Neural progenitor cell (in vitro differentiated cells): ENCODE measurements at regions not wholly inside any gene's neighbourhood (a gene's known extent, or its start where the extent isn't known, plus 50 kb on each side); places are given as distances from the start of the nearest gene placed in this dataset.

Experiments
- EZH2phosphoT487 ChIP-seq: fragments of 200-600 bp; sonication (generic); IDR thresholded peaks from 2 replicates; pipeline ENCODE4 v1.6.1; 2017; ENCODE audit warnings: antibody characterized with exemption
- TF ChIP-seq, protein P1 (sequence below): fragments of 200-600 bp; sonication (generic); IDR thresholded peaks from 2 replicates; pipeline ENCODE4 v1.5.1; 2017; ENCODE audit warnings: antibody characterized with exemption, mild to moderate bottlenecking

DNA sequence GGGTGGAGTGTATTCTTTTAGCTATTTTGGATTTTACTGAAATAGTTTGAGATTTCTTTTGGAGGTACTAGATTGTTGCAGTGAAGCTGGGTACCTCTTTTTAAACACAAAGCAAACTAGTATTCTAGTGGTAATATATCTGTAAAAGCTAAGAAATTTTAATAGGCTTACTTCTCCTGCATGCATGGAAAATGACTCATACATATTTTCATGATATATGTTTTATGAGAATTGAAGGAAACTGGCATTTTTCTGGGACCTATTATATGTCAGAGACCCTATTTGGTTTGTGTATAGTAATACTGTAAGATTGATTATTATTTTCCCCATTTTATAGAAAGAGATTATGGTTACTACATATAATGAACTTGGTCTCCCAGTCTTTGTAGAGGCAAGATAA, 851.0 kb downstream of the DIPK2A start:
- TF ChIP-seq, protein P1, sequence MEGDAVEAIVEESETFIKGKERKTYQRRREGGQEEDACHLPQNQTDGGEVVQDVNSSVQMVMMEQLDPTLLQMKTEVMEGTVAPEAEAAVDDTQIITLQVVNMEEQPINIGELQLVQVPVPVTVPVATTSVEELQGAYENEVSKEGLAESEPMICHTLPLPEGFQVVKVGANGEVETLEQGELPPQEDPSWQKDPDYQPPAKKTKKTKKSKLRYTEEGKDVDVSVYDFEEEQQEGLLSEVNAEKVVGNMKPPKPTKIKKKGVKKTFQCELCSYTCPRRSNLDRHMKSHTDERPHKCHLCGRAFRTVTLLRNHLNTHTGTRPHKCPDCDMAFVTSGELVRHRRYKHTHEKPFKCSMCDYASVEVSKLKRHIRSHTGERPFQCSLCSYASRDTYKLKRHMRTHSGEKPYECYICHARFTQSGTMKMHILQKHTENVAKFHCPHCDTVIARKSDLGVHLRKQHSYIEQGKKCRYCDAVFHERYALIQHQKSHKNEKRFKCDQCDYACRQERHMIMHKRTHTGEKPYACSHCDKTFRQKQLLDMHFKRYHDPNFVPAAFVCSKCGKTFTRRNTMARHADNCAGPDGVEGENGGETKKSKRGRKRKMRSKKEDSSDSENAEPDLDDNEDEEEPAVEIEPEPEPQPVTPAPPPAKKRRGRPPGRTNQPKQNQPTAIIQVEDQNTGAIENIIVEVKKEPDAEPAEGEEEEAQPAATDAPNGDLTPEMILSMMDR, result no peak
- TF ChIP-seq EZH2phosphoT487, result no peak
